ENCODE measurements at regions not wholly inside any gene's neighbourhood (a gene's known extent, or its start where the extent isn't known, plus 50 kb on each side); places are given as distances from the start of the nearest gene placed in this dataset.

DNA sequence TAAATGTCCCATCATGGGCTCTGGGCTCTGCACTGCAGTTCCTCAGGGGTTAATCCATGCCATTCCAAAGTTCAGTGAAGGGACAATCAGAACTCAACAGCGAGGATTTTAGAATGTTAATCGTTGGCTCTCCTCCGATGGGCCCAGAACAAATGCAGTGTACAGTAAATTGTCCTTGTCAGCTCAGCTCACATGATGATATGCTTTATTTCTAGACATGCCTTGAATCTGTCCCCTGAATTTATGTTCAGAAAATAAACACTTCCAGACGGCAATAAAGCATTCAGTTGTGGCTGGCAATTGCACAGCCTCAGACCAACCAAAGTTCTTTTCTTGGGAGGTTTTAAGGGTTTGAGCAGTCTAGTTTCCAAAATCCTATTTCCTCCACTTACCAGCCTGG, 981.2 kb downstream of the BCL11A start:
- TF ChIP-seq, protein P1, sequence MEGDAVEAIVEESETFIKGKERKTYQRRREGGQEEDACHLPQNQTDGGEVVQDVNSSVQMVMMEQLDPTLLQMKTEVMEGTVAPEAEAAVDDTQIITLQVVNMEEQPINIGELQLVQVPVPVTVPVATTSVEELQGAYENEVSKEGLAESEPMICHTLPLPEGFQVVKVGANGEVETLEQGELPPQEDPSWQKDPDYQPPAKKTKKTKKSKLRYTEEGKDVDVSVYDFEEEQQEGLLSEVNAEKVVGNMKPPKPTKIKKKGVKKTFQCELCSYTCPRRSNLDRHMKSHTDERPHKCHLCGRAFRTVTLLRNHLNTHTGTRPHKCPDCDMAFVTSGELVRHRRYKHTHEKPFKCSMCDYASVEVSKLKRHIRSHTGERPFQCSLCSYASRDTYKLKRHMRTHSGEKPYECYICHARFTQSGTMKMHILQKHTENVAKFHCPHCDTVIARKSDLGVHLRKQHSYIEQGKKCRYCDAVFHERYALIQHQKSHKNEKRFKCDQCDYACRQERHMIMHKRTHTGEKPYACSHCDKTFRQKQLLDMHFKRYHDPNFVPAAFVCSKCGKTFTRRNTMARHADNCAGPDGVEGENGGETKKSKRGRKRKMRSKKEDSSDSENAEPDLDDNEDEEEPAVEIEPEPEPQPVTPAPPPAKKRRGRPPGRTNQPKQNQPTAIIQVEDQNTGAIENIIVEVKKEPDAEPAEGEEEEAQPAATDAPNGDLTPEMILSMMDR (IDR thresholded peaks at IDR 0.05): no peak
- no peak for TF ChIP-seq POLR2AphosphoS5 (IDR thresholded peaks at IDR 0.05)
